GM21737 (cell line): ENCODE measurements at regions not wholly inside any gene's neighbourhood (a gene's known extent, or its start where the extent isn't known, plus 50 kb on each side); places are given as distances from the start of the nearest gene placed in this dataset.
"Not testable (repeated sequence)": the region's sequence is repeated elsewhere in the genome, so short reads cannot be mapped to it uniquely, and the experiment has no call there.

ENCODE experiments used
- ATAC-seq: cut with Tn5 transposase; IDR thresholded peaks from one replicate; pipeline ENCODE4 v1.9.1; 2021; ENCODE audit warnings: mild to moderate bottlenecking, moderate library complexity; ENCODE audit not compliant: unreplicated experiment

DNA sequence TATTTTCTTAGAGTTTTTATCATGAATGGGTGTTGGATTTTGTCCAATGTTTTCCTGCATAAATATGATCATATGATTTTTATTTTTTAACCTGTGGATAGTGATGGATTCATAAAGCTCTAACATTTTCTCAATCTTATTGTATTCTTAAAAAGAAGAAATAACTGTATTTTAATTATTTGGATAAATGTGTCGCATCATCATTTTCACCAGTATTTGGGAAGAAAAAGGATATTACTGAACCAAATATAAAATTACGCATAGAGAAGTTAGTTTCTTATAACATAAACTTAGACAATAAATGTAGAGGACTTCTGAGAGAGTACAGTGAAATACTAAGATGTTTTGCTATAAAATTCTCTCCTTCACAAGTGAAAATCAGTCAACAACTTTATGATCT is 126.0 kb upstream of the CHST9 start:
- no peak for ATAC-seq

DNA sequence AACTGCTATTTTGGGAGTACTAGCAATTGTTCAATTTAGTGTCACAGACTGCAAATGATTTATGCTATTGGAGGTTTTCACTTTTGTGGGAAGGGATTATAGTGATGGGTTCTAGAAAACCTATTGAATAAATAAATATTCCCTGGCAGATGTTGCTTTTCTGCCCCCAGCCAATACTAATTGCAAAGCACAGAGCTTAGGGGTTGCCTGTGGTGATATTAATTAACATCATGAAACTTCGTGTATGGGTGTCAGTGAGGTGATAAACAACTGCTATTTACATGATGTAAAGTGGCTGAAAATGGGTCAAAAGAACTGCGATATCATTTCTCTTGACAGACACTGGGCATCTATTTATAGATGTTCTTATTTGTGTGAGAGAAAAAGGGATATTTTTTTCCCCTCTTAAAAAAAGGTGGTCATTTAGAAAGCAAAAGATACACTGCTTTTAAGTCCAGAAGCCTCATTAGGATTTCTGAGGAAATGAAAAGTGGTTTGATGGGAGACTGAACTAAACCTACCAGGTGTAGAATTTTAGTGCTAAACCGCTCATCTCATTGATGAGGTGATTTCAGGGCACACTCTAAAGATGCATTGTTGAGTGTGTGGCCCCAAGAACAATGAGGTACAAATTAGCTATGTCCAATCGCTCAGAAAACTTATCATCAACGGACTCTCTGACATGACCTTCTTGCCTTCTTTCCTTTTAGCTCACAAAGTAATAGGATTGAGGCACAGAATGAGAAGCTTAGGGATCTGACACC is 116.7 kb upstream of the CHST9 start:
- ATAC-seq = no peak

DNA sequence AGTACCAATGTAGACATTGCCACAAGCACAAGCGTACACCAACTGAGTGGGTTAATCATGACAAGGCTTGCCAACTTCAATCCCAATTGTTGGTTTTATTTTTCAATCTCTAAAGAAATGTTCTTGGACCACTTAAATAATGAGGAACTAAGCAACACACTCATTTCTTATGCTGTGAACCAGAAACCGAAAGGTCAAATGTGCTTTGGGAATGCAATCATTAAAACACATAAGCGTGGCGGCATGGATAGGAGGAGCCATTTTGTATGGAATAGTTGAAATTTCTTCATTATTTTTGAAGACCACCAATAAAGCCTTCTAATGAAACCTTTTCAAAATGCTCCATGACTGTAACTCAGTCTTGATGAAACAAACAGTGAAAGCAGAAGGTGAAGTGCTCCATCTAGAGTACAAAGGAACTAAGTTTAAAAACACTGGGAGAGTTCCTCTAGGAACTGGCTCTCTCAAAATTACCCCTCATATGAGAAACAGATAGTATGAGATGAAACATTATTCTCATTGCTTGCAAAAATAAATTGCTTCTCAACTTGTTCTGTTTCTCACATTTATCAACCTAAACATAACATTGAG is 113.2 kb upstream of the CHST9 start:
- no peak for ATAC-seq

DNA sequence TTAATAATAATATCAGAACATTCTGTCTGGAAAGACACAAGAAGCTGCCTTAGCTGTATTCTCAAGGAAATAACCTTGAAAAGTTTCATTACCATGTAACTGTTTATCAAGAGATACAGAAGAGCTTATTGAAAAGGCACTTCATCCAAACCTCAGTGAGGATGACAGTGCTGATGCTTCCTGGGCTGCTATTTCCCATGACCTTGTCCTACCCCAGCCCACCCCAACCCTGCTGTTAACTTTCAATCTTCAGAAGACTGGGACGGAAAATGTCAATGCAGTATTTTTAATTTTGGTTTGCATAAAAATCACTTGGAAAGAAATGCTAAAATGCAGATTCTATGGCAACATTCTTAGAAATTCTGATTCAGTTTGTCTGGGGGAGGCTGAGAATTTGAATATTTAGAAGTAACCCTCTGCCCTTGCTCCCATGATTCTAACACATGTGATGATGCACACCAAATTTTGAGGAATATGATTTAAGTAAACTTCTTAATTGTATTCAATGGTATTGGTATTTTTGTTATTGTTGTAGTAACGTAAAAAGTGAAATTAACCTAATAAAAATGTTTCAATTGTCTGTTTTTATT is 101.0 kb upstream of the CHST9 start:
- ATAC-seq = not testable (repeated sequence)

DNA sequence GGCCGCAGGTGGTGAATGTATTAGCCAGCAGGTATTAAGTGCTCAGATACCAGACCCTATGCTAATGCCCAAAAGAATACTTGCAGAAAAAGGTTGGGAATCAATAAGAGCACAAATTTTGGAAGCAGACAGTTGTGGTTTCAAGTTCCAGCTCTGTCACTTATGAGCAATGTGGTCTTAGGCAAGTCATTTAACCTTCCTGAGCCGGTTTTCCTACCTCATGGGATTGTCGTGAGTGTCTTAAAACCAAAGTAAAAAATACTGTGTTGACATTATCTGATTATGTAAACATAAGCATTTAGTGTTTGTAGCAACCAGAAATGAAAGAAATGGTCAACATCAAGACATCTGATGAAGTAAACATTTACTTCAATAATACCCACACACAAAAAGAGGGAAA is 93.0 kb upstream of the CHST9 start:
- no peak for ATAC-seq

DNA sequence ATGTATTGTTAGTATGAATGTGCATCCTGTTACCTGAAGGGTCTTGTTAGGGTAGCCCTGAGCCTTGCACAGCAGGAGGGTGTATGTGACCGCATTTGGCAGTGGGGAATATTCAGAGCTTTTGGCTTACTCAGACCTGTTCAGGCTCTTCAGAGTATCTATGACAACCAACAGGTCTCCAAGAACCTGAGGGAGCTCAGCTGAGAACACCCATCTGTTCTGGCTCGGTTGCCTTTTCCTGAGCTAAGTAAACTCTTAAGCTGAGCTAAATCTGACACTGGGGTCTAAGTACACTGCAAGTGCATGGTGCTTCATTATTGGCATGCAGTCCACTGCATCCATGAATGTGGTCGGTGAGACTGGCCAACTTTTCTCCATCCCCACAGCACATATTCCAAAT is 92.4 kb upstream of the CHST9 start:
- no peak for ATAC-seq

DNA sequence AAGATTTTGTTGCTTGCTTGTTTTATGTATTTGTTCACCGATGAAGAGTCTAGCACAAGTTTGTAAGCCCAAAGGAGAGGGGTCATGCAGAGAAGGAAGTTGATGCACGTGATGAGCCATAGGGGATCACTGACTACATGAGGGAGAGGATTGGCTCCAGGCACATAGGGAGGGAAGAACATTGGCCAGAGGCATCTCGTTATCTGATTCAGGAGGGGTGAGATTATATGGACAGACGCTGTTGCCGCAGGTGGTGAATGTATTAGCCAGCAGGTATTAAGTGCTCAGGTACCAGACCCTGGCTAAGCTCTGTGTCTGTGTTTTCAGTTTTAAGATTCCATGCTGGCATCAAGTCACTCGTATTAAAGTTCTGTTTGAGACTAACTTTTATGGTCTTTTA is 91.8 kb upstream of the CHST9 start:
- ATAC-seq = no peak

DNA sequence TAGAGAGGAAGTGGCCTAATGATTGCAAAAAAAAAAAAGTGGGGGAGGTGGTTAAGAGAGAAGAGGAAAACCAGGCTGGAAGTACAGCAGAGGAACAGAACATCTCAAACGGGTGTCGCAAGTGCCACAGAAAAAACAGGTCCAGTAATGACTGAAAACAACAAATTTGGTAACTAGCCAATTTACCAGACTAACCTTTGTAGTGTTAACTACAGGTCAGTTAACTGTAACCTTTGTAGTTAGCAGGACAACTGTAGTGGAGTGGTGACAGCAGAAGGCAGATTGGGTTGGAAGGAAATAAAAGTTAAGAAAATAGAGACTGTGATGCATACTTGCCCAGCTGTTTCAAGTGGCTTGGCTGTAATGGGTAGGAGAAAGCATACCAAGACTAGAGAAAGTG is 91.4 kb upstream of the CHST9 start:
- ATAC-seq = no peak

DNA sequence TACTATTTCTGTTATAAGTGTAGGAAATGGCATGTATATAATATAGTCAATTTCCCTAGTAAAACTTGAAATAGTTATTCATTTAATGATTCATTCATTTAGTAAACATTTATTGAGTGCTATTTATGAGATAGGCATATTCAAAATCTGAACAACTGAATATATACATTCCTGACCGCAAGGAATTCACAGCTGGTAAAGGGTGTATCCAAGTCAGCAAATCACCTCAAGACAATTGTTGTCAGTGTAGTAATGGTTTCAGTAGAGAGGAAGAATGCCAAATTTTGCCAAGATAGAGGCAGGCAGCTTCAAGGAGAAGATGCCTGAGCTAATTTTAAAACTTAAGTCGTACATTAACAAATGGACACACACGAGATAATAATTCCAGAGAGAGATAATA is 89.8 kb upstream of the CHST9 start:
- no peak for ATAC-seq

DNA sequence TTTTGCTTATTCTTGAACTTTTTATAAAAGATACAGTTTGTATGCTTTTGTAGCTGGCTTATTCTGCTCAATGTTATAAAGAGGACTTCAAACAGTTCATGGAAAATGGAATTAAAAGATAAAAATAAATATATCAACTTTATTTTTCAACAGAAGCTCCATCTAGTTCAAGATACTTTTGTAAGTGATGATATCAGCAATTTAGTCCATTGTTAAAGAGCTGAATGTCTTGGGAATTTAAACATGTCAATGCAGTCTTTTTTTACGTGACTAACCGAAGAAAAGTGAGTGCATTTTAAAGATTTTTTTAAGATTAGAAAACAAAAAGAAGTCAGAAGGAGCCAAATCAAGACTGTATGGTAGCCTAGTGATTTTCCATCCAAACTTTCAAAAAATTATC is 85.4 kb upstream of the CHST9 start:
- no peak for ATAC-seq

DNA sequence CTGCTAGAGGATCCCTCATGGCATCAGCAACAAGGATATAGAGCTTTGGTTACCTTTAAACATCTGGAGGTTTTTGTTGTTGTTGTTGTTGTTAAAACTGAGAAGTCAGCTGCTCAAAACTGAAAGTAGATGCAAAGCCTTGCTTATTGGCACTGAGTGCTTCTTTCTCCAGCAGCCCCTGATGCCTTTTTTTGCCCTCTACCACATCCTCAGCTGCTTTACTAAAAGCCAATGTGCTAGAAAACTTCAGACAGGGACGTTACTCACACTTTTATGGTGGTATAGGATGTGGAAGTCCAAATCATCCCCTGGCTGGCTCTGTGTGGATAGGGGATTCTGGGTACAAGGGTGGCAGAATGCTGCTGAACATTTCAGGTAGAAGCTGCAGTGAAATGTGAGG is 78.3 kb upstream of the CHST9 start:
- ATAC-seq = no peak

DNA sequence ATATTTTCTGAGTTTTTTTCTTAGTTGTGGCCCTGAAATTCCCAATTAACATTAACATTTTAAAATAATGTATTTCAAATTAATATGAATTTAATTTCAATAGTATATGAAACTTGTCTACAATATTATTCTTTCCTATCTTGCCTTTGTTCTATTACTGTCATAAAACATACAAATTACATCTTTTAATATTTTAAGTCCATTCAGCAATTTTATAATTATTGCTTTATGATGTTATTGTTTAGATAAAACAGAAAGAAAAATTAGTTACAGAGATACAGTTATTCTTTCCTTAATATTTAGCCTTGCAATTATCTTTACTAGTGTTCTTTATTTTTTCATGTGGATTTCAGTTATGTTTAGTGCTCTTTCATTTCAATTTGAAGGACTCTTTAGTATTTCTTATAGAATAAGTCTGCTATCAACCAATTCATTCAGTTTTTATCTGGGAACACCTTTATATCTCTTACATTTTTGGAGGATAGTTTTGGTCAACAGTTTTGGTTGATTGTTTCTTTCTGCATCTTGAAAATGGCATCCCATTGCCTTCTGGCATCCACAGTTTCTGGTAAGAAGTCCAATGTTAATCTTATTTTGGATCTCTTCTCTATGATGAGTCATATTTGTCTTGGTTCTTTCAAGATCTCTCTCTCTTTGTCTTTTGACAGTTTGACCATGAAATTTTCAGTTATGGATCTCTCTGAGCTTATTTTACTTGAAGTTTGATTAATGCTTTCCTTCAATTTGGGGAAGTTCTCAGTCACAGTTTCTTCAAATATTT is 76.9 kb upstream of the CHST9 start:
- no peak for ATAC-seq

DNA sequence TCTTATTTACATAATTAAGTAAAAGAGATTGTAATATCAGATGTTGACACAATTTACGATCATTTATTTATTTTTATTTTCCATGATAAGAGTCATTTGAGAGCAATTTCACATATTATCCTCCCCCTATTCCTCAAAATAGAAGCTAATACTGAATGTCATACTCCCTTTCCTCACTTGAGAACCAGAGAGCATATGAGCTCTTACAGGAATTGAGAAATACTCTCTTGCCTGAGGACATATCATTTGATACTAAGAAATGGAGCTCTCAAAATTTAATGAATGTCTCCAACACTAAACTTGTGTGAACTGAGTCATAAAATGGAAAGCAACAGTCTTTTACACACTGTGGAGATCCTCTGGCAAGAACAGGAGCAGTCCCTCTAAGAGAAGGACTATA is 68.5 kb upstream of the CHST9 start:
- ATAC-seq = no peak

DNA sequence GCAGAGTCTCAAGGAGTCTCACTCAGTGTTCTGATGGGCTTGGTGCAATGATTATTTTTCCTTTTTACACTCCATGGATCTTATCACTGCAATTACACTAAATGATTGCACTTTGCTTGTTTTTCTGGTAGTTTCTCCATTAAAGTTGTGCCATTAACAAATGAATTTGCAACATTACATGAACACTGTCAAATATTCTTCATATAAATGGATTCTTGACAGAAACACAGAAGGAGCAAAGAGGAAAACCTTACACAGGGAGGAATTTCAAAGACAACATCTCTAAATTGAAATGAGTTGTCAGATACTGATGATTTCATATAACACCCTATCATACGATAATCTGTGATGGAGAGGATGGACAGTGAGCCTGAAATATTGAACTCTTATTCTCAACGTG is 65.4 kb upstream of the CHST9 start:
- ATAC-seq = no peak

DNA sequence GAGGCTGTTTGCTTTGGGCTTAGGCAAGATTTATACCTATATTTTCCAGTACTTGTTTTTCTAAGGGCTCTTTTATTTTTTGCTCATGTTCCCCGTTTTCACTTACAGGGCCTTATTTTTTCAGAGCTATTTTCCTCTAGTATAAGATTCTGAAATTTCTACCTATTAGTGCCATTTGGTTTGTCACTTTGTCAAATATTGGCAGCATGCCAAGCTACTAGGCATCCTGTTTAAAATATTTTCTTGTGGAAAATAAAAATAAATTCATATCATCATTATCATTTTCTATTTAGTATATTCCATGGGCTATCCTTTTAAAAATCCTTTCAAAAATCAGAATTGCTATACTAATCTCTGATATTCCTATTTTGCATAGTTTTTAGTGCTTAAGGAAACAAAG is 64.8 kb upstream of the CHST9 start:
- no peak for ATAC-seq

DNA sequence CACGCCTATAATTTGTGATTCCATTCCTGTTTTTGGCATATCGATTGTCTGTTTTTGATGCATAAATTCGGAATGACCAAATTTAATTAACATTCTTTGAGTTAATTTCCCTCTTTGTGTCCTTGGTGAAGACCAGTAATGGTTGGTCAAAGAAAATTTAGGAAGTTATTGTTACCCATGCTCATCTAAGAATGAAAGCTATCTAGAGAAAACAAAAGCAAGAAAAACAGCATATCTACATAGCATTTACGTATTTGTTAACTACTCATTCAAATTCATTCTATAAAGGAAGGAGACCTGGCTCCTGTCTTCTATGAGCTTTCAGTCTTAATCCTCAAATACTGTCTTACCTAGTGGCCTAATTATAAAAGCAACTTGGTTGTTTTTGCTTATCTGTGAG is 59.2 kb upstream of the CHST9 start:
- ATAC-seq = no peak

DNA sequence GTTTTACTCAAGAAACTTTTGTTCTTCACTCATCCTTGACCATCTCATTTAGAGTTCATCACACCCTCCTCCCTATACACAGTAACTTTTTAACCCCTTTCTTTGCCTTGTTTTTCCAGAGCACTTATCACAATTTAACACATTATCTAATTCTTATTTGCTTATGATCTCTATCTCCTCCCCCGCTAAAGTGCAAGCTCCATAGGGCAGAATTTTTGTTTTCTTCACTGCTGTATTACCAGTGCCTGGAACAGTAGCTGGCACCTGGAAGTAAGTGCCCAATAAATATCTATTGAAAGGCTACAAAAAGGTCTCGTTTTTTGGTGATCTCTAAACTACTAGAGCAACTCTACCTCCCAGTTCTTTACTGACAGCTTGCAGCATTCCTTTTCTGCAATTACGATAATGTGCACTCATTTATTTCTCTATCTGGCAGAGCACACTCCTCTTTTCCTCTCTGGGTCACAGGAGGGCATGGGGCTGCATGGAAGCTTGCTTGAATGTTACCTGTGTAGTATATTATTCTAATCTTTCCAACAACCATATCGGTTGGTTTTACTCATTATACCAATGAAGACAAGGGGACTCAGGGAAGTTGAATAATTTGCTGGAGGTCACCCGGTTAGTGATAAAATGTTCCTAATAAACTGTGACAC is 57.4 kb upstream of the CHST9 start:
- no peak for ATAC-seq

DNA sequence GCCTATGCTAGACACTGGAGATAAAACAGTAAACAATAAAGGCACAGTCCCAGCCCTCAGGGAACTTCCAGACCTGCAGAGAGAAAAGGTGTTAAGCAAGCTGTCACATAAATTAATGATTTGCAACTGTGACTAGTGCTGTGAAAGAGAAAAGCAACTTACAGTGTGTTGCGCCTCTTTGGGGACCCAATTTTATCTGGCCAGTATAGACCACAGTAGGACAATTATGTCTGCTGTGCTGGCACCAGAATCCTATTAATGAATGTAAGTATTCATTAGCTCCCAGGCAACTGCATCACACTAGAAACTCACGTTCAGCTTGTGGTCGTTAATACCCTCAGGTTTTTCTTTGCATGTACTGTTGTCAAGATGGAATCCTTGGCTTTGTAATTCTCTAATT is 55.3 kb upstream of the CHST9 start:
- no peak for ATAC-seq

DNA sequence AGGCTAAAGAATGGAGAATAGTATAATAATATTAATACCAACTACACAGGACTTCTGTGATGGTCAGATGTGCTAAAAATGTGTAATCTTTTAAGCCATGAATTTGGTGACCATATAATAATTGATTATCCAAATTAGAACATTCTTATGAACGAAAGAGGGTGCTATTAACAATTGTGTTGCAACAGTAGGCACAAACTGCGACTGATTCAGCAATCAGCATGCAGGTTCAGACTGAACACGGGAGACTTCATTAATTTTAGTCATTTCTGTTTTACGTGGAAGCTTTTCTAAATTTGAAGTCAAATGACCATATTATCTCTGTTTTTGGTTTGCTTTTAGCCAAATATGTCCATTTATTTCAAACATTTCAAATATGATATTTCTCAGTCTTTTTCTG is 54.6 kb upstream of the CHST9 start:
- ATAC-seq = no peak

DNA sequence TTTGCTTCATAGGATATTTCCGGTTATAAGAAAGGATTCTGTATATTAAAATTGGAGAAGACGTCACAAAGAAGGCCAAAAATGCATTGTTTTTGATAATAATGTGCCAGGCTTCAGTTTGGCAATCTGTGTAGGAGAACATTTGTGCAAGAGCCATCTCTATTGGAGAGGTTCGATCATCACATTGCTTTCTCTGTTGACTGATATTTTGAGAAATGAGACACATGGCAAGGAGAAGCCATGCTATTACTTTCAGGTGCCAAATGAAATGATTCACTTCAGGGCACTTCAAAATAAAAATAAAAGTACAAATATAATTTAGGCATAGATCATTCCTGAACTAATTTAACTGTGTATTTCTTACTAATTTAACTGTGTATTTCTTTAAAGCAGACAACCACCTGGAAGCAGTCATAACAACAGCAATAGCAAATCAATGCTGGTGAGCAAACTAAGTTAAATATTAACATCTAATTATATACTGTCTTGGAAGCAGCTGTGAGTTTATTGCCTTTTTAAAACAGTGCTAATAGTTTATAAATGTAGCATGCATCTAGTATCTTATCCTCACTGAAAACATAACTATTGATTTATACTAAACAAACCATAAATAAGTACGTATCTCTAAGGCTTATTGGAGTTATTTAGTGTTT is 50.2 kb upstream of the CHST9 start:
- no peak for ATAC-seq
